Activated T-cell treated with anti-CD3 and anti-CD28 coated beads, Interleukin-2, amount 50 U/mL, for 24 hours (primary cell): ENCODE measurements at regions not wholly inside any gene's neighbourhood (a gene's known extent, or its start where the extent isn't known, plus 50 kb on each side); places are given as distances from the start of the nearest gene placed in this dataset.

ENCODE experiments used
- DNase-seq: peaks from one replicate; pipeline ENCODE4 v3.0.0-alpha.2; 2020
- H3K27ac Mint-ChIP-seq: 2 replicates; pipeline ENCODE4 v1.8.0; 2020; ENCODE audit warnings: mild to moderate bottlenecking, mixed read lengths
- H3K27me3 Mint-ChIP-seq: 2 replicates; pipeline ENCODE4 v1.8.0; 2020; ENCODE audit warnings: mixed read lengths
- H3K36me3 Mint-ChIP-seq: 2 replicates; pipeline ENCODE4 v1.8.0; 2020; ENCODE audit warnings: low read depth, mixed read lengths
- H3K4me1 Mint-ChIP-seq: 2 replicates; pipeline ENCODE4 v1.8.0; 2020; ENCODE audit warnings: low read depth, mixed read lengths
- H3K4me3 Mint-ChIP-seq: 2 replicates; pipeline ENCODE4 v1.8.0; 2020; ENCODE audit warnings: mild to moderate bottlenecking, moderate library complexity, mixed read lengths
- H3K9me3 Mint-ChIP-seq: 2 replicates; pipeline ENCODE4 v1.8.0; 2020; ENCODE audit warnings: mixed read lengths

- no peaks in the 10 kb centered on the region for H3K36me3 Mint-ChIP-seq
- no peak overlapping the region for H3K4me3 Mint-ChIP-seq
- H3K4me1 Mint-ChIP-seq: no peaks in the 10 kb centered on the region
- no peaks in the 10 kb centered on the region for H3K9me3 Mint-ChIP-seq
- peaks cover 16% of the 10 kb centered on the region for H3K27me3 Mint-ChIP-seq
- DNase-seq: no peak
- no peak overlapping the region for H3K27ac Mint-ChIP-seq
Observed at GRCh38 chr6:132244744-132245143, 156.5 kb downstream of the MOXD1 start.

- H3K36me3 Mint-ChIP-seq: no peaks in the 10 kb centered on the region
Observed at GRCh38 chr6:132236744-132237143, 164.5 kb downstream of the MOXD1 start.

GRCh38 chr6:132236281-132236680, 165.0 kb downstream of the MOXD1 start:
- no peak for DNase-seq
- Mint-ChIP-seq H3K4me3 (no peak overlapping the region), H3K27me3 (peaks cover 22% of the 10 kb centered on the region), H3K36me3 (no peaks in the 10 kb centered on the region), H3K4me1 (no peaks in the 10 kb centered on the region), H3K9me3 (no peaks in the 10 kb centered on the region), H3K27ac (no peak overlapping the region)

More at GRCh38 chr6:132236744-132237143, 164.5 kb downstream of the MOXD1 start:
- no peaks in the 10 kb centered on the region for H3K4me1 Mint-ChIP-seq
- H3K9me3 Mint-ChIP-seq: no peaks in the 10 kb centered on the region
- H3K4me3 Mint-ChIP-seq: no peak overlapping the region
- no peak for DNase-seq
- H3K27ac Mint-ChIP-seq: no peak overlapping the region
- H3K27me3 Mint-ChIP-seq: peaks cover 22% of the 10 kb centered on the region

- H3K36me3 Mint-ChIP-seq: no peaks in the 10 kb centered on the region
- no peaks in the 10 kb centered on the region for H3K4me1 Mint-ChIP-seq
- no peak overlapping the region for H3K27ac Mint-ChIP-seq
- H3K4me3 Mint-ChIP-seq: no peak overlapping the region
- H3K9me3 Mint-ChIP-seq: no peaks in the 10 kb centered on the region
- H3K27me3 Mint-ChIP-seq: peaks cover 22% of the 10 kb centered on the region
- no peak for DNase-seq
Observed at GRCh38 chr6:132235596-132236280, 165.5 kb downstream of the MOXD1 start.

- Mint-ChIP-seq H3K4me3 (no peak overlapping the region), H3K27ac (no peak overlapping the region), H3K9me3 (no peaks in the 10 kb centered on the region), H3K27me3 (peaks cover 22% of the 10 kb centered on the region), H3K4me1 (no peaks in the 10 kb centered on the region), H3K36me3 (no peaks in the 10 kb centered on the region)
- DNase-seq: no peak
Observed at GRCh38 chr6:132234356-132234755, 166.9 kb downstream of the MOXD1 start.

GRCh38 chr6:132231121-132231884, 170.0 kb downstream of the MOXD1 start:
- Mint-ChIP-seq H3K36me3 (no peaks in the 10 kb centered on the region), H3K4me1 (no peaks in the 10 kb centered on the region), H3K4me3 (no peak overlapping the region), H3K9me3 (no peaks in the 10 kb centered on the region), H3K27ac (no peak overlapping the region), H3K27me3 (peaks cover 13% of the 10 kb centered on the region)
- DNase-seq: no peak

GRCh38 chr6:132228894-132229293, 172.4 kb downstream of the MOXD1 start:
- Mint-ChIP-seq H3K36me3 (no peaks in the 10 kb centered on the region), H3K4me1 (no peaks in the 10 kb centered on the region), H3K27ac (no peak overlapping the region), H3K27me3 (peaks cover 13% of the 10 kb centered on the region), H3K9me3 (peaks cover 12% of the 10 kb centered on the region), H3K4me3 (no peak overlapping the region)
- DNase-seq: no peak

GRCh38 chr6:132227904-132228303, 173.4 kb downstream of the MOXD1 start:
- Mint-ChIP-seq H3K27ac (no peak overlapping the region), H3K36me3 (no peaks in the 10 kb centered on the region), H3K27me3 (peaks cover 9% of the 10 kb centered on the region), H3K4me3 (no peak overlapping the region), H3K4me1 (no peaks in the 10 kb centered on the region), H3K9me3 (peaks cover 12% of the 10 kb centered on the region)
- DNase-seq: no peak

GRCh38 chr6:132224943-132225342, 176.3 kb downstream of the MOXD1 start:
- Mint-ChIP-seq H3K36me3 (no peaks in the 10 kb centered on the region), H3K4me1 (no peaks in the 10 kb centered on the region), H3K9me3 (peaks cover 12% of the 10 kb centered on the region), H3K27me3 (no peaks in the 10 kb centered on the region), H3K4me3 (no peak overlapping the region), H3K27ac (no peak overlapping the region)
- DNase-seq: no peak

GRCh38 chr6:132220800-132221199, 180.5 kb downstream of the MOXD1 start:
- Mint-ChIP-seq H3K27me3 (peaks cover 4% of the 10 kb centered on the region), H3K36me3 (no peaks in the 10 kb centered on the region), H3K9me3 (peaks cover 8% of the 10 kb centered on the region), H3K4me3 (no peak overlapping the region), H3K27ac (no peak overlapping the region), H3K4me1 (no peaks in the 10 kb centered on the region)
- no peak for DNase-seq

GRCh38 chr6:132219901-132220300, 181.4 kb downstream of the MOXD1 start:
- Mint-ChIP-seq H3K4me1 (no peaks in the 10 kb centered on the region), H3K36me3 (no peaks in the 10 kb centered on the region)

GRCh38 chr6:132218059-132218696, 183.1 kb downstream of the MOXD1 start:
- no peak for DNase-seq
- H3K27ac Mint-ChIP-seq: no peak overlapping the region
- no peaks in the 10 kb centered on the region for H3K36me3 Mint-ChIP-seq
- H3K9me3 Mint-ChIP-seq: no peaks in the 10 kb centered on the region
- H3K4me3 Mint-ChIP-seq: no peak overlapping the region
- H3K27me3 Mint-ChIP-seq: peaks cover 20% of the 10 kb centered on the region
- H3K4me1 Mint-ChIP-seq: no peaks in the 10 kb centered on the region

More at GRCh38 chr6:132219901-132220300, 181.4 kb downstream of the MOXD1 start:
- no peak for DNase-seq
- Mint-ChIP-seq H3K27me3 (peaks cover 10% of the 10 kb centered on the region), H3K9me3 (peaks cover 5% of the 10 kb centered on the region), H3K4me3 (no peak overlapping the region), H3K27ac (no peak overlapping the region)

- Mint-ChIP-seq H3K27ac (no peak overlapping the region), H3K27me3 (peaks cover 22% of the 10 kb centered on the region), H3K4me1 (no peaks in the 10 kb centered on the region), H3K9me3 (no peaks in the 10 kb centered on the region), H3K4me3 (no peak overlapping the region), H3K36me3 (no peaks in the 10 kb centered on the region)
- no peak for DNase-seq
Observed at GRCh38 chr6:132215805-132216204, 185.5 kb downstream of the MOXD1 start.

- Mint-ChIP-seq H3K36me3 (no peaks in the 10 kb centered on the region), H3K27ac (no peak overlapping the region), H3K4me1 (no peaks in the 10 kb centered on the region), H3K9me3 (no peaks in the 10 kb centered on the region), H3K4me3 (no peak overlapping the region), H3K27me3 (peaks cover 29% of the 10 kb centered on the region)
- DNase-seq: no peak
Observed at GRCh38 chr6:132214716-132215115, 186.6 kb downstream of the MOXD1 start.

GRCh38 chr6:132213732-132214131, 187.5 kb downstream of the MOXD1 start:
- DNase-seq: no peak
- Mint-ChIP-seq H3K27me3 (peaks cover 38% of the 10 kb centered on the region), H3K4me3 (no peak overlapping the region), H3K36me3 (no peaks in the 10 kb centered on the region), H3K4me1 (no peaks in the 10 kb centered on the region), H3K27ac (no peak overlapping the region), H3K9me3 (no peaks in the 10 kb centered on the region)
